ENCODE measurements at regions not wholly inside any gene's neighbourhood (a gene's known extent, or its start where the extent isn't known, plus 50 kb on each side); places are given as distances from the start of the nearest gene placed in this dataset.

GRCh38 chr5:8912106-8912505 lies 633.8 kb downstream of the SEMA5A start:
- Mint-ChIP-seq H3K4me3 (no peak overlapping the region), H3K9me3 (no peaks in the 10 kb centered on the region), H3K27me3 (ENCODE audit: insufficient read depth) (no peaks in the 10 kb centered on the region), H3K4me1 (no peaks in the 10 kb centered on the region), H3K27ac (no peak overlapping the region), H3K36me3 (ENCODE audit: low read depth) (no peaks in the 10 kb centered on the region)
- no peak for TF ChIP-seq CTCF (conservative IDR thresholded peaks at IDR 0.05)
- no peaks in the 10 kb centered on the region for H3K27me3 ChIP-seq (ENCODE audit: control insufficient read depth, insufficient read depth, low read length, poor library complexity, severe bottlenecking)
- H3K9ac ChIP-seq (ENCODE audit: extremely low read depth, low read length, poor library complexity, severe bottlenecking) = no peak overlapping the region
- 83 to 93% methylated on average over 2 to 3 of the region's 3 CpGs for WGBS, 2 experiments (ENCODE audit: insufficient coverage in 1 of 2, insufficient read length in 1 of 2)
- no peak overlapping the region for H3K4me3 ChIP-seq (ENCODE audit: low read length)
- no peaks in the 10 kb centered on the region for H3K36me3 ChIP-seq (ENCODE audit: control insufficient read depth, insufficient read depth, low read length)
- H3K9me3 ChIP-seq (ENCODE audit: control insufficient read depth, low read length) = no peaks in the 10 kb centered on the region
- no peak overlapping the region for H3K27ac ChIP-seq (ENCODE audit: low read depth, low read length)
- no peak for DNase-seq
- H3K4me1 ChIP-seq (ENCODE audit: control insufficient read depth, insufficient read depth, low read length) = no peaks in the 10 kb centered on the region

GRCh38 chr5:8913522-8913921 lies 632.4 kb downstream of the SEMA5A start:
- DNase-seq = no peak
- Histone ChIP-seq H3K4me3 (ENCODE audit: low read length) (no peak overlapping the region), H3K9me3 (ENCODE audit: control insufficient read depth, low read length) (no peaks in the 10 kb centered on the region), H3K9ac (ENCODE audit: extremely low read depth, low read length, poor library complexity, severe bottlenecking) (no peak overlapping the region), H3K4me1 (ENCODE audit: control insufficient read depth, insufficient read depth, low read length) (no peaks in the 10 kb centered on the region), H3K27me3 (ENCODE audit: control insufficient read depth, insufficient read depth, low read length, poor library complexity, severe bottlenecking) (no peaks in the 10 kb centered on the region), H3K27ac (ENCODE audit: low read depth, low read length) (no peak overlapping the region), H3K36me3 (ENCODE audit: control insufficient read depth, insufficient read depth, low read length) (no peaks in the 10 kb centered on the region)
- Mint-ChIP-seq H3K4me1 (no peaks in the 10 kb centered on the region), H3K27ac (no peak overlapping the region), H3K27me3 (ENCODE audit: insufficient read depth) (no peaks in the 10 kb centered on the region), H3K9me3 (no peaks in the 10 kb centered on the region), H3K4me3 (no peak overlapping the region), H3K36me3 (ENCODE audit: low read depth) (no peaks in the 10 kb centered on the region)
- TF ChIP-seq CTCF (conservative IDR thresholded peaks at IDR 0.05) = no peak
- 88 to 100% methylated on average over 4 of the region's 4 CpGs for WGBS, 2 experiments (ENCODE audit: insufficient coverage in 1 of 2, insufficient read length in 1 of 2)

- no peak overlapping the region for H3K27ac ChIP-seq (ENCODE audit: low read depth, low read length)
- H3K4me1 Mint-ChIP-seq = no peaks in the 10 kb centered on the region
- no peaks in the 10 kb centered on the region for H3K36me3 Mint-ChIP-seq (ENCODE audit: low read depth)
- no peak overlapping the region for H3K27ac Mint-ChIP-seq
- H3K4me3 ChIP-seq (ENCODE audit: low read length) = no peak overlapping the region
- no peak for TF ChIP-seq CTCF (conservative IDR thresholded peaks at IDR 0.05)
- no peak overlapping the region for H3K4me3 Mint-ChIP-seq
- H3K36me3 ChIP-seq (ENCODE audit: control insufficient read depth, insufficient read depth, low read length) = no peaks in the 10 kb centered on the region
- H3K27me3 ChIP-seq (ENCODE audit: control insufficient read depth, insufficient read depth, low read length, poor library complexity, severe bottlenecking) = no peaks in the 10 kb centered on the region
- H3K27me3 Mint-ChIP-seq (ENCODE audit: insufficient read depth) = no peaks in the 10 kb centered on the region
- no peak for DNase-seq
- H3K4me1 ChIP-seq (ENCODE audit: control insufficient read depth, insufficient read depth, low read length) = no peaks in the 10 kb centered on the region
- no peaks in the 10 kb centered on the region for H3K9me3 Mint-ChIP-seq
- H3K9me3 ChIP-seq (ENCODE audit: control insufficient read depth, low read length) = no peaks in the 10 kb centered on the region
- H3K9ac ChIP-seq (ENCODE audit: extremely low read depth, low read length, poor library complexity, severe bottlenecking) = no peak overlapping the region
Observed at GRCh38 chr5:8919096-8919495, 626.8 kb downstream of the SEMA5A start.

All from endodermal cell (in vitro differentiated cells).